LNCaP clone FGC (cell line): ENCODE measurements at regions not wholly inside any gene's neighbourhood (a gene's known extent, or its start where the extent isn't known, plus 50 kb on each side); places are given as distances from the start of the nearest gene placed in this dataset.
"Not testable (repeated sequence)": the region's sequence is repeated elsewhere in the genome, so short reads cannot be mapped to it uniquely, and the experiment has no call there.

ENCODE experiments used
- DNase-seq: peaks from one replicate; pipeline ENCODE4 v3.0.0-alpha.2; 2011; ENCODE audit warnings: low read depth
- H3K4me3 ChIP-seq: 2 replicates; pipeline ENCODE4 v1.5.1; 2011; ENCODE audit warnings: mild to moderate bottlenecking, low read depth, low read length, control low read depth
- TF ChIP-seq, protein P1 (sequence below): IDR thresholded peaks from 2 replicates; pipeline ENCODE4 v1.5.1; 2012; ENCODE audit warnings: mild to moderate bottlenecking; ENCODE audit not compliant: control insufficient read depth, insufficient read depth; ENCODE audit errors: extremely low read depth

DNA sequence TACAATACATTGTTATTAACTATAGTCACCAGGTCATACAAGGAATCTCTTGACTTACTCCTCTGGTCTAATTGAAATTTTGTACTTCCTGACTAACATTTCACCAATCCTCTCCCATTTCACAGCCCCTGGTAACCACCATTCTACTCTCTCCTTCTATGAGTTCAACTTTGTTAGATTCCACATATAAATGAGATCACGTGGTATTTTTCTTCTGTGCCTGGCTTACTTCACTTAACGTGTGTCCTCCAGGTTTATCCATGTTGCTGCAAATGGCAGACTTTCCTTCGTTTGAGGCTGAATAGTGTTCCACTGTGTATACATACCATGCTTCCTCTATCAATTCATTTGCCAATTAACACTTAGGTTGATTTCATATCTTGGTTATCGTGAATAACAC is 128.5 kb downstream of the CHD9NB start:
- H3K4me3 ChIP-seq: no peak overlapping the region
- TF ChIP-seq, protein P1, sequence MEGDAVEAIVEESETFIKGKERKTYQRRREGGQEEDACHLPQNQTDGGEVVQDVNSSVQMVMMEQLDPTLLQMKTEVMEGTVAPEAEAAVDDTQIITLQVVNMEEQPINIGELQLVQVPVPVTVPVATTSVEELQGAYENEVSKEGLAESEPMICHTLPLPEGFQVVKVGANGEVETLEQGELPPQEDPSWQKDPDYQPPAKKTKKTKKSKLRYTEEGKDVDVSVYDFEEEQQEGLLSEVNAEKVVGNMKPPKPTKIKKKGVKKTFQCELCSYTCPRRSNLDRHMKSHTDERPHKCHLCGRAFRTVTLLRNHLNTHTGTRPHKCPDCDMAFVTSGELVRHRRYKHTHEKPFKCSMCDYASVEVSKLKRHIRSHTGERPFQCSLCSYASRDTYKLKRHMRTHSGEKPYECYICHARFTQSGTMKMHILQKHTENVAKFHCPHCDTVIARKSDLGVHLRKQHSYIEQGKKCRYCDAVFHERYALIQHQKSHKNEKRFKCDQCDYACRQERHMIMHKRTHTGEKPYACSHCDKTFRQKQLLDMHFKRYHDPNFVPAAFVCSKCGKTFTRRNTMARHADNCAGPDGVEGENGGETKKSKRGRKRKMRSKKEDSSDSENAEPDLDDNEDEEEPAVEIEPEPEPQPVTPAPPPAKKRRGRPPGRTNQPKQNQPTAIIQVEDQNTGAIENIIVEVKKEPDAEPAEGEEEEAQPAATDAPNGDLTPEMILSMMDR: no peak
- DNase-seq: no peak

DNA sequence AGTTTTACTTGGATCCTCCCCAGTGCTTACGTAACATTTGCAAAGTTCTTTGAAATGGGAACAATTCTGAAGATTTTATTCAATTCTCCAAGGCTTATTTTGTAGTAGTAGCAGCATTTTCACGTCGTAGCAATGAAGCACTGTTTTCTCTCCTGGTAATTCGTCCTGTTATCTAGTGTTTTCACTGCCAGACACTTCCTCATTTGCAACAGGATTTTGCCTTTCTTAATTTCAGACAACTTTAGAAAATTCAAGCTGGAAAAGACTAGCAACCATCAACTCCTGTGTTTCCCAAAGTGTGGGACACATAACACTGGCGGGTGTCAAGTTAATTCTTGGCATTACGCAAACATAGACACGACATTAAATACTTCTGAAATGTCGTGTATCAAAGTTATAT is 131.6 kb downstream of the CHD9NB start:
- no peak overlapping the region for H3K4me3 ChIP-seq
- no peak for DNase-seq
- TF ChIP-seq, protein P1: no peak

DNA sequence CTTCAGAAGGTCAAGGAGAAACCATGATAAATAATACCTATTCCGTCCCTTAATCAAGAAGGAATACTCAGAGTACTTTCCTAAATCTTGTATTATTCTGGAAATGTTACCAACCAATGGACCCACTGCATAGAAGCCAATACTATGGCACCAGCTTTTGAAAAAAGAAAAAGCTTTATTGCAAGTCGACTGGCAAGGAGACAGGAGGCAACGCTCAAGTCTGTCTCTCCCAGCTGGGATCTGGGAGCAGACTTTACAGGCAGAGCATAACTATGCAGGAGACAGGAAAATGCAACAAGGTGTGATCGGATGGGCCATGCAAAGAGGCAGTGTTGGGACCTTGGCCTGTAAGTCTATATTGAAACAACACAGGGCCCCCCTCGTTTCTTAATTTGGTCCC is 132.4 kb downstream of the CHD9NB start:
- TF ChIP-seq, protein P1: no peak
- H3K4me3 ChIP-seq: no peak overlapping the region
- DNase-seq: no peak

GRCh38 chr16:52914428-52914827 is 138.3 kb downstream of the CHD9NB start:
- no peak overlapping the region for H3K4me3 ChIP-seq
- DNase-seq: no peak
- TF ChIP-seq, protein P1: no peak

DNA sequence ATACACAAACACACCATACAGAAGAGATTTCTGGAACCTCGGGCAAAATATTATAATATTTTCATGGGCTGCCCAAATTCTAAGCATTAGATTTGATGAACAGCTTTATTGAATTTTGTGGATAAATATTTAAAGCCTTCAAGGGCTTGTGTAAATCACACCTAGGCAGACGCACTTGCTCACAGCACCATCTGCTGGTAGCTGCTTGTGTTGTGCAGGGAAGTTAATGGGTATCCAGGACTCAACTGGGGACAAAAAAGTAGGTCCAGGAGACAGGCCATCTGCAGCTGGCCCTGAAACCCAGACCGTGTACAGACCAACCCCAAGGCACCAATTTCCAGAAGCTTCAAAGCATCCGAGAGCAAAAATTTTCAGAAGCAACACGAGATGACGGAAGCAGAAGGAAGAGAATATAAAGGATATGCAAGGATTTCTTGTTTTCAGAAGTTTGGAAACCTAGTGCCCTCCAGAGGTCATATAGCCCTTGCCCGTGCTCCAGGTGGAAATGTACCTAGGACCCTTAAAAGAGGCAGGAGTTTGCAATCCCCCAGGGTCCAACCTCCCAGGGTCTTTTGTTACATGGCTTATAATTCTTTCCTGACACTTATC is 140.0 kb downstream of the CHD9NB start:
- peak; percentile 61 for DNase-seq
- H3K4me3 ChIP-seq: no peak overlapping the region

GRCh38 chr16:52908057-52908456 is 144.6 kb downstream of the CHD9NB start:
- DNase-seq, H3K4me3 ChIP-seq: not testable (repeated sequence)

More for the DNA sequence above, 140.0 kb downstream of the CHD9NB start:
- TF ChIP-seq, protein P1: peak; percentile 93

DNA sequence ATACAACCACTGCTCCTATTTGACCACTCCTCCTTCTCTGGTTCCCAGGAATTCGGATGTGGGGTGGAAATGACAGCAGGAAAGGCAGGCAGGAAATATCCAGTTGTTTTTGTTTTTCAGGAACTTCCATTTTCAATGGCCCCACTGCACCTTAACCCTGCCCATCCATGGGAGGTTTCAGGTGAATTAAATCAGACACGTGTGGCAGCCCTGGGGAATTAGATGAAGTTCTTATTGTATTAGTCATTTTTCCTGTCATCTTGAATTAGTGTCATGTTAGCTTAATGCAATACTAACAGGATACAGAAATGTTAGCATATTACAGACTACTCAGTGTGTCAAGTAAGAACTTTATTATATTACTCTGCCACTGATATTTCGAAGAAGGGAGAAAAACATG is 146.4 kb downstream of the CHD9NB start:
- TF ChIP-seq, protein P1: no peak
- DNase-seq: no peak
- H3K4me3 ChIP-seq: no peak overlapping the region
